Liver (tissue), 8 donors: ENCODE measurements at regions not wholly inside any gene's neighbourhood (a gene's known extent, or its start where the extent isn't known, plus 50 kb on each side); places are given as distances from the start of the nearest gene placed in this dataset.

ENCODE experiments used
- DNase-seq: peaks from one replicate; pipeline ENCODE4 v3.0.0-alpha.2; 2017; ENCODE audit warnings: low spot score
- H3K27ac ChIP-seq, 2 donors: one replicate each; pipeline ENCODE4 v1.7.0; 2013; ENCODE audit warnings: inconsistent platforms in 2 of 2, low read length in 2 of 2, control low read depth in 1 of 2, low read depth in 1 of 2, mild to moderate bottlenecking in 1 of 2
- H3K27me3 ChIP-seq, 4 donors: one replicate each; pipeline versions ENCODE4 v1.6.1 to v1.7.0; 2013; ENCODE audit warnings: low read length in 3 of 4, inconsistent platforms in 1 of 4, mild to moderate bottlenecking in 1 of 4, moderate library complexity in 1 of 4; ENCODE audit not compliant: control insufficient read depth in 4 of 4, insufficient read depth in 4 of 4
- H3K36me3 ChIP-seq, 4 donors: one replicate each; pipeline versions ENCODE4 v1.6.1 to v1.7.0; 2013; ENCODE audit warnings: low read length in 3 of 4, mild to moderate bottlenecking in 3 of 4, low read depth in 1 of 4, moderate library complexity in 1 of 4; ENCODE audit not compliant: control insufficient read depth in 4 of 4, insufficient read depth in 3 of 4
- H3K4me1 ChIP-seq, 4 donors: one replicate each; pipeline versions ENCODE4 v1.6.1 to v1.7.0; 2013; ENCODE audit warnings: low read length in 3 of 4, mild to moderate bottlenecking in 3 of 4, moderate library complexity in 1 of 4; ENCODE audit not compliant: control insufficient read depth in 4 of 4, insufficient read depth in 4 of 4
- H3K4me3 ChIP-seq, 3 donors: one replicate each; pipeline versions ENCODE4 v1.6.1 to v1.7.0; 2013; ENCODE audit warnings: low read length in 3 of 3, control low read depth in 1 of 3, low read depth in 1 of 3, mild to moderate bottlenecking in 1 of 3
- H3K9ac ChIP-seq, 2 donors: one replicate each; pipeline ENCODE4 v1.7.0; 2013; ENCODE audit warnings: low read length in 2 of 2, mild to moderate bottlenecking in 2 of 2, moderate library complexity in 2 of 2, control low read depth in 1 of 2, low read depth in 1 of 2
- H3K9me3 ChIP-seq, 4 donors: one replicate each; pipeline versions ENCODE4 v1.6.1 to v1.7.0; 2013; ENCODE audit warnings: low read length in 3 of 4; ENCODE audit not compliant: control insufficient read depth in 4 of 4
- EGR1 ChIP-seq, 2 donors: IDR thresholded peaks; 2 replicates each; pipeline ENCODE4 v1.6.1; 2016 to 2018; ENCODE audit warnings: antibody characterized with exemption in 2 of 2, low read depth in 2 of 2
- FOXA1 ChIP-seq: IDR thresholded peaks from 2 replicates; pipeline ENCODE4 v1.6.1; 2016; ENCODE audit warnings: antibody characterized with exemption
- FOXA2 ChIP-seq: IDR thresholded peaks from 2 replicates; pipeline ENCODE4 v1.6.1; 2016; ENCODE audit warnings: antibody characterized with exemption
- GABPA ChIP-seq, 2 donors: IDR thresholded peaks in 1 of 2; conservative IDR thresholded peaks in 1 of 2; 2 replicates each; pipeline ENCODE4 v1.6.1; 2016; ENCODE audit warnings: antibody characterized with exemption in 2 of 2, mild to moderate bottlenecking in 1 of 2, moderate library complexity in 1 of 2
- HNF4A ChIP-seq, 2 donors: conservative IDR thresholded peaks; 2 replicates each; pipeline ENCODE4 v1.6.1; 2016; ENCODE audit warnings: antibody characterized with exemption in 2 of 2, mild to moderate bottlenecking in 2 of 2
- HNF4G ChIP-seq: IDR thresholded peaks from 2 replicates; pipeline ENCODE4 v1.6.1; 2016; ENCODE audit warnings: antibody characterized with exemption
- NR2F2 ChIP-seq: IDR thresholded peaks from 2 replicates; pipeline ENCODE4 v1.6.1; 2016; ENCODE audit warnings: antibody characterized with exemption
- RAD21 ChIP-seq, 2 donors: IDR thresholded peaks; 2 replicates each; pipeline ENCODE4 v1.6.1; 2016; ENCODE audit warnings: antibody characterized with exemption in 2 of 2, mild to moderate bottlenecking in 2 of 2
- RXRA ChIP-seq, 2 donors: IDR thresholded peaks; 2 replicates each; pipeline ENCODE4 v1.6.1; 2017 to 2018; ENCODE audit warnings: antibody characterized with exemption in 2 of 2, mild to moderate bottlenecking in 1 of 2
- SP1 ChIP-seq: IDR thresholded peaks from 2 replicates; pipeline ENCODE4 v1.6.1; 2018; ENCODE audit warnings: antibody characterized with exemption, mild to moderate bottlenecking
- TAF1 ChIP-seq: conservative IDR thresholded peaks from 2 replicates; pipeline ENCODE4 v1.6.1; 2016; ENCODE audit warnings: antibody characterized with exemption, mild to moderate bottlenecking
- YY1 ChIP-seq: IDR thresholded peaks from 2 replicates; pipeline ENCODE4 v1.6.1; 2016; ENCODE audit warnings: antibody characterized with exemption, mild to moderate bottlenecking
- ZBTB33 ChIP-seq: IDR thresholded peaks from 2 replicates; pipeline ENCODE4 v1.6.1; 2016; ENCODE audit warnings: antibody characterized with exemption
- WGBS: extraction: QIAGEN DNeasy Blood & Tissue Kit; methylation state at CpG from one replicate; pipeline ENCODE4 v1.1.7; 2013; 5-methylcytosine and 5-hydroxymethylcytosine counted together
- TF ChIP-seq, protein P1 (sequence below): IDR thresholded peaks from 2 replicates; pipeline ENCODE4 v1.6.1; 2016; ENCODE audit warnings: antibody characterized with exemption
- TF ChIP-seq, protein P2 (sequence below): IDR thresholded peaks from 2 replicates; pipeline ENCODE4 v1.6.1; 2016; ENCODE audit warnings: antibody characterized with exemption, mild to moderate bottlenecking
- TF ChIP-seq, protein P3 (sequence below): fragments of 150-350 bp; IDR thresholded peaks from 2 replicates; pipeline ENCODE4 v1.5.1; 2017; ENCODE audit warnings: improper control_type of control experiment, low read depth, low read length; ENCODE audit not compliant: missing input control
- donor health status: healthy.
- donor health status: healthy.
- donor health status: healthy.
- donor health status: healthy.
- donor health status: healthy.

DNA sequence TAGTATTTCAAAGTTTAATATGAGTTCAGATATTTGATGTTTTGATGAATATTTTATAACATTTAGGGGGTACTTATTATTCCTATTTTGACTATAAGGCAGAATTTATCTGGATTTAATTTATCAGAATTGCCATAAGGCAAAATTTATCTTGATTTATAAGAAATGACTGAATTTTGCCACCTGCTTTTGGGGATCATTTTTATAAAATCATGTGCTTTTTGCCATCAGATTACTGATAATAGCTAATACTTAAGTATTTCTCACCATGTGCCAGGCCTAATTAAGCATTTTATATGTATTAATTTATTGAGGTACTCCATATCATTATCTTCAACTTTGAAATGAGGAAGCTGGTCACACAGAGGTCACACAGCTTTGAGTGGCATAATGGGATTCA, 423.7 kb downstream of the PRKD1 start:
- no peaks in the 10 kb centered on the region for H3K4me1 ChIP-seq
- H3K36me3 ChIP-seq: no peaks in the 10 kb centered on the region
- TF ChIP-seq, protein P1, sequence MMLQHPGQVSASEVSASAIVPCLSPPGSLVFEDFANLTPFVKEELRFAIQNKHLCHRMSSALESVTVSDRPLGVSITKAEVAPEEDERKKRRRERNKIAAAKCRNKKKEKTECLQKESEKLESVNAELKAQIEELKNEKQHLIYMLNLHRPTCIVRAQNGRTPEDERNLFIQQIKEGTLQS: no peak
- TF ChIP-seq, protein P2, sequence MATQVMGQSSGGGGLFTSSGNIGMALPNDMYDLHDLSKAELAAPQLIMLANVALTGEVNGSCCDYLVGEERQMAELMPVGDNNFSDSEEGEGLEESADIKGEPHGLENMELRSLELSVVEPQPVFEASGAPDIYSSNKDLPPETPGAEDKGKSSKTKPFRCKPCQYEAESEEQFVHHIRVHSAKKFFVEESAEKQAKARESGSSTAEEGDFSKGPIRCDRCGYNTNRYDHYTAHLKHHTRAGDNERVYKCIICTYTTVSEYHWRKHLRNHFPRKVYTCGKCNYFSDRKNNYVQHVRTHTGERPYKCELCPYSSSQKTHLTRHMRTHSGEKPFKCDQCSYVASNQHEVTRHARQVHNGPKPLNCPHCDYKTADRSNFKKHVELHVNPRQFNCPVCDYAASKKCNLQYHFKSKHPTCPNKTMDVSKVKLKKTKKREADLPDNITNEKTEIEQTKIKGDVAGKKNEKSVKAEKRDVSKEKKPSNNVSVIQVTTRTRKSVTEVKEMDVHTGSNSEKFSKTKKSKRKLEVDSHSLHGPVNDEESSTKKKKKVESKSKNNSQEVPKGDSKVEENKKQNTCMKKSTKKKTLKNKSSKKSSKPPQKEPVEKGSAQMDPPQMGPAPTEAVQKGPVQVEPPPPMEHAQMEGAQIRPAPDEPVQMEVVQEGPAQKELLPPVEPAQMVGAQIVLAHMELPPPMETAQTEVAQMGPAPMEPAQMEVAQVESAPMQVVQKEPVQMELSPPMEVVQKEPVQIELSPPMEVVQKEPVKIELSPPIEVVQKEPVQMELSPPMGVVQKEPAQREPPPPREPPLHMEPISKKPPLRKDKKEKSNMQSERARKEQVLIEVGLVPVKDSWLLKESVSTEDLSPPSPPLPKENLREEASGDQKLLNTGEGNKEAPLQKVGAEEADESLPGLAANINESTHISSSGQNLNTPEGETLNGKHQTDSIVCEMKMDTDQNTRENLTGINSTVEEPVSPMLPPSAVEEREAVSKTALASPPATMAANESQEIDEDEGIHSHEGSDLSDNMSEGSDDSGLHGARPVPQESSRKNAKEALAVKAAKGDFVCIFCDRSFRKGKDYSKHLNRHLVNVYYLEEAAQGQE: no peak
- TF ChIP-seq HNF4G (no peak), HNF4A (conservative IDR thresholded peaks at IDR 0.05) (no peak), FOXA2 (no peak), NR2F2 (no peak), FOXA1 (no peak), RXRA (IDR thresholded peaks at IDR 0.05) (no peak), RAD21 (IDR thresholded peaks at IDR 0.05) (no peak), EGR1 (IDR thresholded peaks at IDR 0.05; ENCODE audit: low read depth in 2 of 2) (no peak)
- TF ChIP-seq, protein P3, sequence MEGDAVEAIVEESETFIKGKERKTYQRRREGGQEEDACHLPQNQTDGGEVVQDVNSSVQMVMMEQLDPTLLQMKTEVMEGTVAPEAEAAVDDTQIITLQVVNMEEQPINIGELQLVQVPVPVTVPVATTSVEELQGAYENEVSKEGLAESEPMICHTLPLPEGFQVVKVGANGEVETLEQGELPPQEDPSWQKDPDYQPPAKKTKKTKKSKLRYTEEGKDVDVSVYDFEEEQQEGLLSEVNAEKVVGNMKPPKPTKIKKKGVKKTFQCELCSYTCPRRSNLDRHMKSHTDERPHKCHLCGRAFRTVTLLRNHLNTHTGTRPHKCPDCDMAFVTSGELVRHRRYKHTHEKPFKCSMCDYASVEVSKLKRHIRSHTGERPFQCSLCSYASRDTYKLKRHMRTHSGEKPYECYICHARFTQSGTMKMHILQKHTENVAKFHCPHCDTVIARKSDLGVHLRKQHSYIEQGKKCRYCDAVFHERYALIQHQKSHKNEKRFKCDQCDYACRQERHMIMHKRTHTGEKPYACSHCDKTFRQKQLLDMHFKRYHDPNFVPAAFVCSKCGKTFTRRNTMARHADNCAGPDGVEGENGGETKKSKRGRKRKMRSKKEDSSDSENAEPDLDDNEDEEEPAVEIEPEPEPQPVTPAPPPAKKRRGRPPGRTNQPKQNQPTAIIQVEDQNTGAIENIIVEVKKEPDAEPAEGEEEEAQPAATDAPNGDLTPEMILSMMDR: no peak
- H3K9me3 ChIP-seq: no peaks in the 10 kb centered on the region
- peaks cover 0 to 3% (median 0%) of the 10 kb centered on the region in 4 donors for H3K27me3 ChIP-seq
- DNase-seq: no peak
- no peak overlapping the region for H3K9ac ChIP-seq
- H3K27ac ChIP-seq: no peak overlapping the region
- H3K4me3 ChIP-seq: no peak overlapping the region

DNA sequence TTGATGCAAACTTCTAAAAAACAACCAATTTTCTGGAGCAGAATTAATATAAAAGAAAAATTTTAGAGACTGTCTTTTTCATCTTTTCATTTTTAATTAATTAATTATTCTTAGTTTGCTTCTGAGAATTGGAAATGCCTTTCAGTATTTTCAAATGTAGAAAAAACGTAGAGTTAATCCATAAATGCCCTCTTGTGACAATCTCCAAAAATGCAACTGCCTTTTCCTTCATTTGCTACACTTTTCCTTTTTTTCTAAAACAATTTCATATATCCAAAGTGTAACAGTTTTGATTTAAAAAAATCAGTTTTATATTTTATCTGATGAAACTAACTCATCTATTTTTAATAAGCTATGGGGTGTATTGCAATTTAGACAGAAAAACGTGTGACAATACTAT, 409.3 kb downstream of the PRKD1 start:
- DNase-seq: no peak
- Histone ChIP-seq H3K4me3 (no peak overlapping the region), H3K27ac (no peak overlapping the region), H3K9ac (no peak overlapping the region), H3K36me3 (no peaks in the 10 kb centered on the region), H3K9me3 (no peaks in the 10 kb centered on the region), H3K27me3 (no peaks in the 10 kb centered on the region), H3K4me1 (no peaks in the 10 kb centered on the region)
- 16% methylated on average over 2 of the region's 2 CpGs for WGBS
- TF ChIP-seq EGR1 (IDR thresholded peaks at IDR 0.05; ENCODE audit: low read depth in 2 of 2) (no peak), TAF1 (no peak), YY1 (no peak), ZBTB33 (no peak), RXRA (IDR thresholded peaks at IDR 0.05) (no peak), SP1 (no peak), RAD21 (IDR thresholded peaks at IDR 0.05) (no peak), GABPA (IDR thresholded peaks at IDR 0.05 in 1 of 2, conservative IDR thresholded peaks at IDR 0.05 in 1 of 2) (no peak)
- TF ChIP-seq, protein P2: no peak
- TF ChIP-seq, protein P3: no peak
